HepG2 (cell line): ENCODE measurements at regions not wholly inside any gene's neighbourhood (a gene's known extent, or its start where the extent isn't known, plus 50 kb on each side); places are given as distances from the start of the nearest gene placed in this dataset.

Experiments
- ATAC-seq: fragments of 200-7000 bp; cut with Tn5 transposase; 3 replicates; pipeline ENCODE4 v1.9.1; 2020; ENCODE audit warnings: mild to moderate bottlenecking, moderate library complexity
- BruUV-seq: library from RNA; stranded (reverse); fragments of 400-500 nt; replicated peaks from 2 replicates; lab custom pipeline; 2021; lab: Mats Ljungman, UMichigan
- CTCF ChIA-PET: fragments of 300-600 bp; formaldehyde crosslinking; extraction: SDS; loops from one replicate; lab custom pipeline; 2021; ENCODE audit warnings: low total read pairs, inconsistent platforms, low intra/inter-chr PET ratio; lab: Yijun Ruan, JAX
- POLR2A ChIA-PET: fragments of 350-600 bp; sonication (Branson Sonifier 250); formaldehyde crosslinking; loops from one replicate; lab custom pipeline; 2020; ENCODE audit warnings: antibody characterized with exemption, inconsistent platforms; lab: Yijun Ruan, JAX
- DNase-seq: peaks from one replicate; pipeline ENCODE4 v3.0.0-alpha.2; 2015; ENCODE audit warnings: low spot score
- FAIRE-seq: peaks from 3 replicates; lab custom pipeline; 2011; peaks lifted over from hg19 to GRCh38; lab: Jason Lieb, UNC
- H2AFZ ChIP-seq: one replicate; pipeline ENCODE4 v1.6.1; 2011; ENCODE audit warnings: low read length, inconsistent platforms
- H3K27ac ChIP-seq: fragments of 300-600 bp; 3 replicates; pipeline ENCODE4 v1.8.0; 2011; ENCODE audit warnings: mixed run types, mild to moderate bottlenecking, mixed read lengths, low read length, inconsistent platforms; ENCODE audit not compliant: insufficient read depth; ENCODE audit errors: extremely low read length
- H3K27me3 ChIP-seq, 2 experiments: fragments of 200-600 bp in 1 of 2; 2 replicates in 1 of 2; 3 replicates in 1 of 2; pipeline versions ENCODE4 v1.6.0 to v1.8.0; 2011; ENCODE audit warnings: low read length in 2 of 2, mild to moderate bottlenecking in 2 of 2, moderate library complexity in 2 of 2, inconsistent platforms in 1 of 2; ENCODE audit not compliant: insufficient read depth in 2 of 2, control insufficient read depth in 1 of 2
- H3K36me3 ChIP-seq, 2 experiments: fragments of 200-600 bp in 1 of 2; replicated peaks in 1 of 2; 2 replicates in 1 of 2; 3 replicates in 1 of 2; pipeline versions ENCODE4 v1.5.1 to v1.8.0; 2011; ENCODE audit warnings: low read length in 2 of 2, inconsistent platforms in 1 of 2; ENCODE audit not compliant: insufficient read depth in 2 of 2, control insufficient read depth in 1 of 2
- H3K4me1 ChIP-seq: 2 replicates; pipeline ENCODE4 v1.5.1; 2012; ENCODE audit warnings: low read length, inconsistent platforms; ENCODE audit not compliant: insufficient read depth
- H3K4me2 ChIP-seq: 2 replicates; pipeline ENCODE4 v1.6.0; 2011; ENCODE audit warnings: low read depth, low read length, inconsistent platforms
- H3K4me3 ChIP-seq, 3 experiments: fragments of 200-600 bp in 1 of 3; sonication (generic), shearing (Covaris generic) in 1 of 3; replicated peaks in 1 of 3; 2 replicates each; pipeline ENCODE4 v1.5.1; 2011 to 2016; ENCODE audit warnings: low read length in 3 of 3, inconsistent platforms in 2 of 3, low read depth in 2 of 3, mild to moderate bottlenecking in 2 of 3, control low read depth in 1 of 3, mixed read lengths in 1 of 3; ENCODE audit not compliant: insufficient read depth in 1 of 3
- H3K79me2 ChIP-seq: one replicate; pipeline ENCODE4 v1.6.1; 2011; ENCODE audit warnings: low read length, inconsistent platforms; ENCODE audit not compliant: insufficient read depth
- H3K9ac ChIP-seq: 2 replicates; pipeline ENCODE4 v1.6.0; 2011; ENCODE audit warnings: mild to moderate bottlenecking, low read depth, low read length, inconsistent platforms; ENCODE audit not compliant: insufficient read depth
- H3K9me3 ChIP-seq: 2 replicates; pipeline ENCODE4 v1.5.1; 2012; ENCODE audit warnings: mild to moderate bottlenecking, low read length
- H4K20me1 ChIP-seq: 2 replicates; pipeline ENCODE4 v1.6.0; 2011; ENCODE audit warnings: inconsistent platforms, mild to moderate bottlenecking, low read length, moderate library complexity; ENCODE audit not compliant: insufficient read depth
- CCAR2 ChIP-seq: fragments of 200-400 bp; formaldehyde crosslinking; optimal IDR thresholded peaks from 2 replicates; pipeline ENCODE3; 2018; ENCODE audit warnings: low read depth, mild to moderate bottlenecking, low read length, moderate library complexity
- HNRNPH1 ChIP-seq: fragments of 200-400 bp; formaldehyde crosslinking; optimal IDR thresholded peaks from 2 replicates; pipeline ENCODE3; 2017; ENCODE audit warnings: mild to moderate bottlenecking, low read depth, low read length
- HOXD1 ChIP-seq: sonication (generic); formaldehyde crosslinking; IDR thresholded peaks from 2 replicates; pipeline ENCODE4 v1.5.0; 2020; ENCODE audit warnings: missing genetic modification reagents
- JUNB ChIP-seq: sonication (generic); formaldehyde crosslinking; IDR thresholded peaks from 2 replicates; pipeline ENCODE4 v1.8.0; 2022; ENCODE audit warnings: missing genetic modification reagents, mild to moderate bottlenecking, borderline replicate concordance
- NCOA1 ChIP-seq: sonication (generic); formaldehyde crosslinking; IDR thresholded peaks from 2 replicates; pipeline ENCODE4 v1.9.0; 2021; ENCODE audit warnings: missing genetic modification reagents
- PBX3 ChIP-seq: sonication (generic); formaldehyde crosslinking; IDR thresholded peaks from 2 replicates; pipeline ENCODE4 v1.8.1; 2023; ENCODE audit warnings: missing genetic modification reagents, inconsistent platforms, borderline replicate concordance
- ZEB1 ChIP-seq: IDR thresholded peaks from 2 replicates; pipeline ENCODE4 v1.6.1; 2012; ENCODE audit warnings: mild to moderate bottlenecking, low read depth, inconsistent platforms; ENCODE audit not compliant: insufficient replicate concordance
- ZMAT3 ChIP-seq: sonication (generic); formaldehyde crosslinking; conservative IDR thresholded peaks from 2 replicates; pipeline ENCODE4 v1.7.0; 2021; ENCODE audit warnings: missing genetic modification reagents
- ZNF263 ChIP-seq: sonication (generic); formaldehyde crosslinking; IDR thresholded peaks from 2 replicates; pipeline ENCODE4 v1.4.0; 2020; ENCODE audit warnings: missing genetic modification reagents
- ZNF614 ChIP-seq: IDR thresholded peaks from 2 replicates; pipeline ENCODE4 v1.6.1; 2018; ENCODE audit warnings: missing biosample characterization, missing genetic modification reagents, inconsistent platforms, borderline replicate concordance
- ZNF687 ChIP-seq: sonication (generic); formaldehyde crosslinking; IDR thresholded peaks from 2 replicates; pipeline ENCODE4 v1.5.1; 2020; ENCODE audit warnings: mild to moderate bottlenecking, missing genetic modification reagents, moderate library complexity
- ZSCAN20 ChIP-seq: sonication (generic); formaldehyde crosslinking; IDR thresholded peaks from 2 replicates; pipeline ENCODE4 v1.4.0; 2020; ENCODE audit warnings: missing genetic modification reagents, mild to moderate bottlenecking, borderline replicate concordance
- WGBS: methylation state at CpG from one replicate; pipeline ENCODE4 v1.1.6; 2017; ENCODE audit warnings: low lambda C conversion rate; 5-methylcytosine and 5-hydroxymethylcytosine counted together
- in situ Hi-C: cut with HindIII; loops from 2 replicates; pipeline ENCODE4 v1.10.0; 2017; ENCODE audit warnings: low pct_unique_long_range_greater_than_20kb; ENCODE audit not compliant: extremely low pct_ligation_motif_present
- intact Hi-C: fragments of 100-400 bp; cut with micrococcal nuclease; formaldehyde crosslinking; loops from one replicate; pipeline ENCODE4 v1.10.0; 2022; ENCODE audit not compliant: unreplicated experiment
- TF ChIP-seq, protein P1 (sequence below): IDR thresholded peaks from 2 replicates; pipeline ENCODE4 v1.6.1; 2016; ENCODE audit warnings: control low read depth

DNA sequence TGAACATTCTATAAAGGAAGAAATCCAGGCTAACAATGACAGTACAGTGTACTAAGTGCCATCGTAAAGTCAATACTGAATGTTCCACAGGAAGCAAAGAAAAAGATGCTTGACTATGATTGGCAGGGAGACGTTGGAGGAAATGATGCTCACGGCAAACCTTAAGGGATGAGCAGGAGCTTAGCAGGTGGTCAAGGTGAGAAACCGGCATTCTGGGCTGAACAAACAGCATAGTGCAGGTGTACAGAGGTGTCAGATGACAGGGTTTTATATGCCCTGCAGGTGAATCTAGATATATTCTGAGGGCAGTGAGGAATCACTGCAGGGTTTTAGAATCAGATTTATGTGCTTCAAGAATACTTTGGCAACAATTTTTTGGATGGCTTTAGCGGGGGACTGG is 85.3 kb upstream of the HEPHL1 start:
- Histone ChIP-seq H3K9ac (no peak overlapping the region), H3K27ac (no peak overlapping the region), H3K4me2 (no peak overlapping the region), H3K4me1 (no peaks in the 10 kb centered on the region), H3K27me3 (no peaks in the 10 kb centered on the region), H3K79me2 (no peaks in the 10 kb centered on the region), H3K9me3 (no peaks in the 10 kb centered on the region), H2AFZ (no peak overlapping the region), H4K20me1 (no peaks in the 10 kb centered on the region), H3K36me3 (no peaks in the 10 kb centered on the region), H3K4me3 (no peak overlapping the region)
- 2% methylated on average over 5 of the region's 5 CpGs for WGBS
- ChIA-PET POLR2A (no interaction called here), CTCF (no interaction called here)
- in situ Hi-C loops, result no loop called here
- no peak for ATAC-seq
- intact Hi-C loops, result no loop called here
- DNase-seq, result no peak
- no peak for TF ChIP-seq ZNF687
- no TSS peak for BruUV-seq
- FAIRE-seq, result no peak

DNA sequence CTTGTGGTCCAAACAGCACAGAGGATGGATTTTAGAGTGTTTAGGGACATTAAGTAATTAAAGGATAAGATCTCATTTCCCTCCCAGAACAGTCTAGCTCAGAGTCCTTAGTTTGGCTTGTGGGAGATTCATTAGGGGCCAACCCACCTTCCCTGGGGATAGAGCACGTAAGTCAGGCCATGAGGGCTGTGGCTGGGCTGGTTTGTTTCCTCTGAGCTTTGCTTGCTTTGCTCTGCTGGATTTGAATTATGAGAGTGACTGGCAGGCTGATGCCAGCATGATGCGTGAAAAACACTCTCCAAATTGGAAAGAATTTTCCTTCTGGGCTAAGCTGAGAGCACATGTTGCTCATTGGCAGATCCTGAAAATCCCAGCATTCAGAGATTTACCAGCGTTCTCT is 84.7 kb upstream of the HEPHL1 start:
- no peak overlapping the region for H3K9ac ChIP-seq

More for the DNA sequence above, 84.7 kb upstream of the HEPHL1 start:
- ChIA-PET CTCF (no interaction called here), POLR2A (no interaction called here)
- no peak for FAIRE-seq
- WGBS, result 13% methylated on average over 3 of the region's 3 CpGs
- in situ Hi-C loops (no loop called here), intact Hi-C loops (no loop called here)
- TF ChIP-seq NCOA1 (CRISPR knock-in tag) (no peak), ZSCAN20 (CRISPR knock-in tag) (no peak), ZNF614 (CRISPR knock-in tag) (no peak), HOXD1 (CRISPR knock-in tag) (no peak), ZEB1 (no peak), CCAR2 (no peak), JUNB (CRISPR knock-in tag) (no peak), ZNF263 (CRISPR knock-in tag) (no peak), ZMAT3 (no peak), PBX3 (CRISPR knock-in tag) (no peak), HNRNPH1 (no peak)
- TF ChIP-seq, protein P1, sequence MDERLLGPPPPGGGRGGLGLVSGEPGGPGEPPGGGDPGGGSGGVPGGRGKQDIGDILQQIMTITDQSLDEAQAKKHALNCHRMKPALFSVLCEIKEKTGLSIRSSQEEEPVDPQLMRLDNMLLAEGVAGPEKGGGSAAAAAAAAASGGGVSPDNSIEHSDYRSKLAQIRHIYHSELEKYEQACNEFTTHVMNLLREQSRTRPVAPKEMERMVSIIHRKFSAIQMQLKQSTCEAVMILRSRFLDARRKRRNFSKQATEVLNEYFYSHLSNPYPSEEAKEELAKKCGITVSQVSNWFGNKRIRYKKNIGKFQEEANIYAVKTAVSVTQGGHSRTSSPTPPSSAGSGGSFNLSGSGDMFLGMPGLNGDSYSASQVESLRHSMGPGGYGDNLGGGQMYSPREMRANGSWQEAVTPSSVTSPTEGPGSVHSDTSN (CRISPR knock-in tag), result no peak
- Histone ChIP-seq H3K4me1 (no peaks in the 10 kb centered on the region), H3K9me3 (no peaks in the 10 kb centered on the region), H3K4me2 (no peak overlapping the region), H4K20me1 (no peaks in the 10 kb centered on the region), H3K36me3 (no peaks in the 10 kb centered on the region), H2AFZ (no peak overlapping the region), H3K4me3 (no peak overlapping the region), H3K79me2 (no peaks in the 10 kb centered on the region), H3K27ac (no peak overlapping the region), H3K27me3 (no peaks in the 10 kb centered on the region)
- BruUV-seq, result no TSS peak
- no peak for ATAC-seq
- no peak for DNase-seq
